Neural cell (in vitro differentiated cells): ENCODE measurements at regions not wholly inside any gene's neighbourhood (a gene's known extent, or its start where the extent isn't known, plus 50 kb on each side); places are given as distances from the start of the nearest gene placed in this dataset.

Experiments
- H2AFZ ChIP-seq: fragments of 200-600, 300-800 bp; sonication (generic), shearing (Covaris generic); 2 replicates; pipeline ENCODE4 v1.6.0; 2014; ENCODE audit warnings: low read depth, mild to moderate bottlenecking, antibody characterized with exemption, low read length, moderate library complexity
- H3F3A ChIP-seq: fragments of 200-600 bp; shearing (Covaris generic); 2 replicates; pipeline ENCODE4 v1.6.1; 2016; ENCODE audit warnings: mild to moderate bottlenecking, moderate library complexity, mixed read lengths, antibody characterized with exemption, low read length; ENCODE audit not compliant: insufficient read depth, poor library complexity, severe bottlenecking
- H3K27ac ChIP-seq: fragments of 200-600, 300-800 bp; sonication (generic), shearing (Covaris generic); 2 replicates; pipeline ENCODE4 v1.5.1; 2014; ENCODE audit warnings: mild to moderate bottlenecking, low read length, moderate library complexity
- H3K27me3 ChIP-seq: fragments of 300-800, 200-600 bp; sonication (generic), shearing (Covaris generic); 2 replicates; pipeline ENCODE4 v1.6.0; 2014; ENCODE audit warnings: mild to moderate bottlenecking, low read depth, low read length, moderate library complexity; ENCODE audit not compliant: insufficient read depth
- H3K36me3 ChIP-seq: fragments of 300-800, 200-600 bp; sonication (generic), shearing (Covaris generic); 2 replicates; pipeline ENCODE4 v1.5.1; 2014; ENCODE audit warnings: mild to moderate bottlenecking, antibody characterized with exemption, low read length, moderate library complexity; ENCODE audit not compliant: insufficient read depth
- H3K4me2 ChIP-seq: fragments of 300-800, 200-600 bp; sonication (generic), shearing (Covaris generic); 2 replicates; pipeline ENCODE4 v1.6.0; 2014; ENCODE audit warnings: mild to moderate bottlenecking, low read length
- H3K4me3 ChIP-seq: fragments of 300-800, 200-600 bp; sonication (generic), shearing (Covaris generic); 2 replicates; pipeline ENCODE4 v1.5.1; 2014; ENCODE audit warnings: mild to moderate bottlenecking, low read length, moderate library complexity
- H3K79me2 ChIP-seq: fragments of 200-600 bp; shearing (Covaris generic); replicated peaks from 2 replicates; pipeline ENCODE4 v1.6.0; 2014; ENCODE audit warnings: mild to moderate bottlenecking, low read length, moderate library complexity; ENCODE audit not compliant: insufficient read depth
- H3K9ac ChIP-seq: fragments of 300-800, 200-600 bp; sonication (generic), shearing (Covaris generic); 2 replicates; pipeline ENCODE4 v1.6.1; 2016; ENCODE audit warnings: mild to moderate bottlenecking, low read length, mixed read lengths
- H3K9me2 ChIP-seq: fragments of 200-600 bp; shearing (Covaris generic); 2 replicates; pipeline ENCODE4 v1.6.1; 2016; ENCODE audit warnings: mild to moderate bottlenecking, low read length, mixed read lengths; ENCODE audit not compliant: insufficient read depth
- H3K9me3 ChIP-seq: fragments of 200-600, 300-800 bp; sonication (generic), shearing (Covaris generic); 2 replicates; pipeline ENCODE4 v1.6.1; 2016; ENCODE audit warnings: mild to moderate bottlenecking, mixed run types, low read length, moderate library complexity, mixed read lengths
- H4K20me1 ChIP-seq: fragments of 200-600 bp; shearing (Covaris generic); 2 replicates; pipeline ENCODE4 v1.6.1; 2016; ENCODE audit warnings: mild to moderate bottlenecking, mixed run types; ENCODE audit not compliant: insufficient read depth
- CTCF ChIP-seq: fragments of 450-650 bp; IDR thresholded peaks from 2 replicates; pipeline ENCODE4 v1.5.1; 2014; ENCODE audit warnings: antibody characterized with exemption, mild to moderate bottlenecking, moderate library complexity; ENCODE audit not compliant: poor library complexity, severe bottlenecking
- EP300 ChIP-seq: fragments of 450-650 bp; conservative IDR thresholded peaks from 2 replicates; pipeline ENCODE4 v1.6.1; 2014; ENCODE audit warnings: antibody characterized with exemption, mild to moderate bottlenecking, moderate library complexity; ENCODE audit not compliant: poor library complexity, severe bottlenecking
- EZH2 ChIP-seq: fragments of 200-600, 300-800 bp; shearing (Covaris generic), sonication (generic); IDR thresholded peaks from 2 replicates; pipeline ENCODE4 v1.6.1; 2014; ENCODE audit warnings: antibody characterized with exemption, low read length, borderline replicate concordance, mild to moderate bottlenecking; ENCODE audit not compliant: insufficient read depth, poor library complexity, severe bottlenecking
- MXI1 ChIP-seq: fragments of 450-650 bp; conservative IDR thresholded peaks from 2 replicates; pipeline ENCODE4 v1.6.1; 2014; ENCODE audit warnings: antibody characterized with exemption, mild to moderate bottlenecking; ENCODE audit not compliant: poor library complexity, severe bottlenecking
- POLR2AphosphoS5 ChIP-seq: IDR thresholded peaks from 2 replicates; pipeline ENCODE4 v1.6.1; 2012
- RAD21 ChIP-seq: fragments of 450-650 bp; conservative IDR thresholded peaks from 2 replicates; pipeline ENCODE4 v1.6.1; 2014; ENCODE audit warnings: antibody characterized with exemption, mild to moderate bottlenecking, moderate library complexity
- SMC3 ChIP-seq: fragments of 450-650 bp; conservative IDR thresholded peaks from 2 replicates; pipeline ENCODE4 v1.6.1; 2014; ENCODE audit warnings: antibody characterized with exemption, mild to moderate bottlenecking, moderate library complexity; ENCODE audit not compliant: poor library complexity
- TAF1 ChIP-seq: IDR thresholded peaks from 2 replicates; pipeline ENCODE4 v1.6.1; 2012; ENCODE audit warnings: low read depth
- TF ChIP-seq, protein P1 (sequence below): IDR thresholded peaks from 2 replicates; pipeline ENCODE4 v1.6.1; 2012; ENCODE audit warnings: borderline replicate concordance

- H2AFZ ChIP-seq: no peak overlapping the region
- H3K9me2 ChIP-seq: no peaks in the 10 kb centered on the region
- H3K79me2 ChIP-seq: no peaks in the 10 kb centered on the region
- H3K4me3 ChIP-seq: no peak overlapping the region
- no peaks in the 10 kb centered on the region for H3F3A ChIP-seq
- H3K27ac ChIP-seq: no peak overlapping the region
- no peaks in the 10 kb centered on the region for H4K20me1 ChIP-seq
- no peaks in the 10 kb centered on the region for H3K36me3 ChIP-seq
- no peak overlapping the region for H3K9ac ChIP-seq
- TF ChIP-seq EZH2 (no peak), SMC3 (no peak), TAF1 (no peak)
- no peaks in the 10 kb centered on the region for H3K27me3 ChIP-seq
- no peak overlapping the region for H3K4me2 ChIP-seq
- no peaks in the 10 kb centered on the region for H3K9me3 ChIP-seq
Measured at GRCh38 chr6:22132656-22133055, 164.2 kb downstream of the PRL start.

- no peaks in the 10 kb centered on the region for H3K9me3 ChIP-seq
- no peaks in the 10 kb centered on the region for H3F3A ChIP-seq
- H2AFZ ChIP-seq: no peak overlapping the region
- H3K4me3 ChIP-seq: no peak overlapping the region
- no peaks in the 10 kb centered on the region for H3K9me2 ChIP-seq
- no peak overlapping the region for H3K4me2 ChIP-seq
- no peaks in the 10 kb centered on the region for H4K20me1 ChIP-seq
- H3K27me3 ChIP-seq: no peaks in the 10 kb centered on the region
- no peaks in the 10 kb centered on the region for H3K79me2 ChIP-seq
- no peak overlapping the region for H3K9ac ChIP-seq
- H3K27ac ChIP-seq: no peak overlapping the region
- TF ChIP-seq EZH2 (no peak), MXI1 (no peak), POLR2AphosphoS5 (no peak), CTCF (no peak), RAD21 (no peak), SMC3 (no peak), EP300 (no peak)
- TF ChIP-seq, protein P1, sequence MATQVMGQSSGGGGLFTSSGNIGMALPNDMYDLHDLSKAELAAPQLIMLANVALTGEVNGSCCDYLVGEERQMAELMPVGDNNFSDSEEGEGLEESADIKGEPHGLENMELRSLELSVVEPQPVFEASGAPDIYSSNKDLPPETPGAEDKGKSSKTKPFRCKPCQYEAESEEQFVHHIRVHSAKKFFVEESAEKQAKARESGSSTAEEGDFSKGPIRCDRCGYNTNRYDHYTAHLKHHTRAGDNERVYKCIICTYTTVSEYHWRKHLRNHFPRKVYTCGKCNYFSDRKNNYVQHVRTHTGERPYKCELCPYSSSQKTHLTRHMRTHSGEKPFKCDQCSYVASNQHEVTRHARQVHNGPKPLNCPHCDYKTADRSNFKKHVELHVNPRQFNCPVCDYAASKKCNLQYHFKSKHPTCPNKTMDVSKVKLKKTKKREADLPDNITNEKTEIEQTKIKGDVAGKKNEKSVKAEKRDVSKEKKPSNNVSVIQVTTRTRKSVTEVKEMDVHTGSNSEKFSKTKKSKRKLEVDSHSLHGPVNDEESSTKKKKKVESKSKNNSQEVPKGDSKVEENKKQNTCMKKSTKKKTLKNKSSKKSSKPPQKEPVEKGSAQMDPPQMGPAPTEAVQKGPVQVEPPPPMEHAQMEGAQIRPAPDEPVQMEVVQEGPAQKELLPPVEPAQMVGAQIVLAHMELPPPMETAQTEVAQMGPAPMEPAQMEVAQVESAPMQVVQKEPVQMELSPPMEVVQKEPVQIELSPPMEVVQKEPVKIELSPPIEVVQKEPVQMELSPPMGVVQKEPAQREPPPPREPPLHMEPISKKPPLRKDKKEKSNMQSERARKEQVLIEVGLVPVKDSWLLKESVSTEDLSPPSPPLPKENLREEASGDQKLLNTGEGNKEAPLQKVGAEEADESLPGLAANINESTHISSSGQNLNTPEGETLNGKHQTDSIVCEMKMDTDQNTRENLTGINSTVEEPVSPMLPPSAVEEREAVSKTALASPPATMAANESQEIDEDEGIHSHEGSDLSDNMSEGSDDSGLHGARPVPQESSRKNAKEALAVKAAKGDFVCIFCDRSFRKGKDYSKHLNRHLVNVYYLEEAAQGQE: no peak
- H3K36me3 ChIP-seq: no peaks in the 10 kb centered on the region
Measured at GRCh38 chr6:22133357-22133756, 163.5 kb downstream of the PRL start.

DNA sequence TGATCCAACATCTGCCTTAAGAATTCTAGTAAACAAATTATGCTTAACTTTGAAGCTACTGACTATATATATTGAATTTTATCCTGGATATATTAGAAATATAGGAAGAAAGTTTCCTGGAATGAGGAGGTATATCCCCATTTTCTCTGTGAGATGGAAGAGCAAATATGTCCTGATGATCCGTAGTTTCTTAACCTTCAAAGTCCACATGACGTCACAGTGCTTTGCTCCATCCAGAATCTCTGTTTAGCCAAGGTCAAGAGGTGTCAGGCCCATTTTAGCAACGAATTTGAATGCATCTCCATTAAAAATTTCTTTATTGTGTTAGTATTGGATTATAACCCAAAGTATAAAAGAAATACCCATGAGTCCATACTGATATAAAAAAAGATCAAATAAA is 162.5 kb downstream of the PRL start:
- H3K4me2 ChIP-seq: no peak overlapping the region
- H3K27me3 ChIP-seq: no peaks in the 10 kb centered on the region
- no peaks in the 10 kb centered on the region for H3K9me2 ChIP-seq
- no peaks in the 10 kb centered on the region for H3F3A ChIP-seq
- H4K20me1 ChIP-seq: no peaks in the 10 kb centered on the region
- H3K79me2 ChIP-seq: no peaks in the 10 kb centered on the region
- no peak overlapping the region for H3K9ac ChIP-seq
- H3K36me3 ChIP-seq: no peaks in the 10 kb centered on the region
- no peaks in the 10 kb centered on the region for H3K9me3 ChIP-seq
- TF ChIP-seq EP300: no peak
- TF ChIP-seq, protein P1: no peak
- TF ChIP-seq CTCF: no peak
- TF ChIP-seq RAD21: no peak
- TF ChIP-seq EZH2: no peak
- no peak for TF ChIP-seq SMC3
- no peak for TF ChIP-seq MXI1
- no peak for TF ChIP-seq TAF1
- no peak for TF ChIP-seq POLR2AphosphoS5
- no peak overlapping the region for H2AFZ ChIP-seq
- no peak overlapping the region for H3K27ac ChIP-seq
- H3K4me3 ChIP-seq: no peak overlapping the region
